ENCODE measurements at regions not wholly inside any gene's neighbourhood (a gene's known extent, or its start where the extent isn't known, plus 50 kb on each side); places are given as distances from the start of the nearest gene placed in this dataset.
"Not testable (repeated sequence)": the region's sequence is repeated elsewhere in the genome, so short reads cannot be mapped to it uniquely, and the experiment has no call there.

GRCh38 chr17:46424187-46424884 is 62.8 kb upstream of the ARL17B start:
- intact Hi-C loops (cut with DNase I); H3K4me3 ChIP-seq; H3K27me3 ChIP-seq; H3K27ac ChIP-seq; H3K9me3 ChIP-seq; DNase-seq; H3K36me3 ChIP-seq; H3K4me1 ChIP-seq: not testable (repeated sequence)
- TF ChIP-seq CTCF (IDR thresholded peaks at IDR 0.05): peak in 1 of 6 experiments; percentile 28
- 8 to 20% methylated on average over 1 of the region's 2 CpGs for WGBS, 2 donors

- H3K9me3 ChIP-seq; H3K4me3 ChIP-seq; DNase-seq; intact Hi-C loops (cut with DNase I); H3K4me1 ChIP-seq; H3K27ac ChIP-seq; H3K36me3 ChIP-seq; H3K27me3 ChIP-seq: not testable (repeated sequence)
- no CpG with 5 or more reads among the region's 7 CpGs for WGBS, 2 donors
These were observed 56.3 kb upstream of the ARL17B start for GRCh38 chr17:46417907-46418306.

- H3K9me3 ChIP-seq; H3K27me3 ChIP-seq; H3K36me3 ChIP-seq; H3K27ac ChIP-seq; intact Hi-C loops (cut with DNase I); DNase-seq; H3K4me3 ChIP-seq; H3K4me1 ChIP-seq: not testable (repeated sequence)
- WGBS, 2 donors: no CpG with 5 or more reads among the region's 1 CpG
These were observed 55.7 kb upstream of the ARL17B start for GRCh38 chr17:46417261-46417660.

- no CpG with 5 or more reads among the region's 3 CpGs for WGBS, 2 donors
- H3K9me3 ChIP-seq; H3K27me3 ChIP-seq; H3K4me1 ChIP-seq; H3K4me3 ChIP-seq; DNase-seq; intact Hi-C loops (cut with DNase I); H3K27ac ChIP-seq; H3K36me3 ChIP-seq: not testable (repeated sequence)
These were observed 53.0 kb upstream of the ARL17B start for GRCh38 chr17:46414559-46414958.

GRCh38 chr17:46412156-46412555 is 50.6 kb upstream of the ARL17B start:
- H3K4me1 ChIP-seq; H3K27ac ChIP-seq; H3K4me3 ChIP-seq; H3K9me3 ChIP-seq; H3K36me3 ChIP-seq; intact Hi-C loops (cut with DNase I); H3K27me3 ChIP-seq; DNase-seq: not testable (repeated sequence)
- WGBS, 2 donors: 80 to 100% methylated on average over 1 to 2 of the region's 4 CpGs

GRCh38 chr17:46411172-46411852 is 49.7 kb upstream of the ARL17B start:
- H3K4me1 ChIP-seq; intact Hi-C loops (cut with DNase I); H3K27me3 ChIP-seq; H3K9me3 ChIP-seq; DNase-seq; H3K4me3 ChIP-seq; H3K36me3 ChIP-seq; H3K27ac ChIP-seq: not testable (repeated sequence)
- WGBS, 2 donors: no CpG with 5 or more reads among the region's 5 CpGs

Data from esophagus squamous epithelium (tissue), 5 donors.